Trophoblast cell (in vitro differentiated cells and primary cell): ENCODE measurements at regions not wholly inside any gene's neighbourhood (a gene's known extent, or its start where the extent isn't known, plus 50 kb on each side); places are given as distances from the start of the nearest gene placed in this dataset.

ENCODE experiments used
- DNase-seq, 2 donors: peaks; one replicate each; pipeline ENCODE4 v3.0.0-alpha.2; 2016
- H2AFZ ChIP-seq: 2 replicates; pipeline ENCODE4 v1.6.1; 2013; ENCODE audit warnings: low read length, moderate library complexity, mild to moderate bottlenecking; ENCODE audit not compliant: insufficient read depth, poor library complexity
- H2AK5ac ChIP-seq: 2 replicates; pipeline ENCODE4 v1.6.1; 2013; ENCODE audit warnings: mild to moderate bottlenecking, low read length
- H2BK120ac ChIP-seq: 2 replicates; pipeline ENCODE4 v1.6.1; 2013; ENCODE audit warnings: low read length, mild to moderate bottlenecking, moderate library complexity; ENCODE audit not compliant: insufficient read depth, poor library complexity
- H2BK12ac ChIP-seq: 2 replicates; pipeline ENCODE4 v1.6.1; 2013; ENCODE audit warnings: mild to moderate bottlenecking, low read length, moderate library complexity
- H2BK5ac ChIP-seq: 2 replicates; pipeline ENCODE4 v1.6.1; 2013; ENCODE audit warnings: low read length, low read depth, moderate library complexity, mild to moderate bottlenecking; ENCODE audit not compliant: poor library complexity
- H3K14ac ChIP-seq: 2 replicates; pipeline ENCODE4 v1.6.1; 2013; ENCODE audit warnings: mild to moderate bottlenecking, low read length
- H3K18ac ChIP-seq: 2 replicates; pipeline ENCODE4 v1.6.1; 2013; ENCODE audit warnings: mild to moderate bottlenecking, low read length
- H3K23ac ChIP-seq: 2 replicates; pipeline ENCODE4 v1.6.1; 2013; ENCODE audit warnings: low read length
- H3K27ac ChIP-seq: 2 replicates; pipeline ENCODE4 v1.5.1; 2013; ENCODE audit warnings: low read depth, mild to moderate bottlenecking, inconsistent platforms, low read length, moderate library complexity
- H3K27me3 ChIP-seq: 2 replicates; pipeline ENCODE4 v1.6.1; 2013; ENCODE audit warnings: inconsistent platforms, mild to moderate bottlenecking, low read length, moderate library complexity; ENCODE audit not compliant: insufficient read depth
- H3K36me3 ChIP-seq, 2 experiments: 1 replicate in 1 of 2; 2 replicates in 1 of 2; pipeline ENCODE4 v1.6.1; 2013; ENCODE audit warnings: low read length in 2 of 2, mild to moderate bottlenecking in 2 of 2, moderate library complexity in 1 of 2; ENCODE audit not compliant: insufficient read depth in 2 of 2, control insufficient read depth in 1 of 2
- H3K4ac ChIP-seq: 2 replicates; pipeline ENCODE4 v1.6.1; 2013; ENCODE audit warnings: low read depth, mild to moderate bottlenecking, low read length, moderate library complexity
- H3K4me1 ChIP-seq, 2 experiments: 1 replicate in 1 of 2; 2 replicates in 1 of 2; pipeline ENCODE4 v1.6.1; 2013; ENCODE audit warnings: low read length in 2 of 2, mild to moderate bottlenecking in 2 of 2, moderate library complexity in 1 of 2; ENCODE audit not compliant: insufficient read depth in 2 of 2, control insufficient read depth in 1 of 2
- H3K4me2 ChIP-seq: 2 replicates; pipeline ENCODE4 v1.6.1; 2013; ENCODE audit warnings: inconsistent platforms, mild to moderate bottlenecking, low read length, moderate library complexity
- H3K4me3 ChIP-seq: 2 replicates; pipeline ENCODE4 v1.5.1; 2013; ENCODE audit warnings: mild to moderate bottlenecking, low read depth, low read length, inconsistent platforms
- H3K79me1 ChIP-seq: one replicate; pipeline ENCODE4 v1.6.1; 2013; ENCODE audit warnings: low read length
- H3K79me2 ChIP-seq: 2 replicates; pipeline ENCODE4 v1.6.1; 2013; ENCODE audit warnings: low read length, mild to moderate bottlenecking; ENCODE audit not compliant: control insufficient read depth, insufficient read depth, poor library complexity
- H3K9ac ChIP-seq: 2 replicates; pipeline ENCODE4 v1.6.1; 2013; ENCODE audit warnings: mild to moderate bottlenecking, low read length
- H3K9me3 ChIP-seq: 2 replicates; pipeline ENCODE4 v1.6.1; 2013; ENCODE audit warnings: low read depth, mild to moderate bottlenecking, control low read depth, inconsistent platforms, low read length; ENCODE audit not compliant: insufficient read depth
- H4K12ac ChIP-seq: 2 replicates; pipeline ENCODE4 v1.6.1; 2013; ENCODE audit warnings: low read depth, mild to moderate bottlenecking, low read length, moderate library complexity
- H4K8ac ChIP-seq: 2 replicates; pipeline ENCODE4 v1.6.1; 2013; ENCODE audit warnings: low read depth, mild to moderate bottlenecking, low read length, moderate library complexity
- H4K91ac ChIP-seq: one replicate; pipeline ENCODE4 v1.6.1; 2013; ENCODE audit warnings: low read depth, mild to moderate bottlenecking, low read length, moderate library complexity
- WGBS: extraction: QIAGEN DNeasy Blood & Tissue Kit; methylation state at CpG from one replicate; pipeline ENCODE4 v1.1.7; 2013; ENCODE audit warnings: missing lambda C conversion rate; ENCODE audit not compliant: insufficient read length, insufficient coverage; ENCODE audit errors: extremely low coverage; 5-methylcytosine and 5-hydroxymethylcytosine counted together

DNA sequence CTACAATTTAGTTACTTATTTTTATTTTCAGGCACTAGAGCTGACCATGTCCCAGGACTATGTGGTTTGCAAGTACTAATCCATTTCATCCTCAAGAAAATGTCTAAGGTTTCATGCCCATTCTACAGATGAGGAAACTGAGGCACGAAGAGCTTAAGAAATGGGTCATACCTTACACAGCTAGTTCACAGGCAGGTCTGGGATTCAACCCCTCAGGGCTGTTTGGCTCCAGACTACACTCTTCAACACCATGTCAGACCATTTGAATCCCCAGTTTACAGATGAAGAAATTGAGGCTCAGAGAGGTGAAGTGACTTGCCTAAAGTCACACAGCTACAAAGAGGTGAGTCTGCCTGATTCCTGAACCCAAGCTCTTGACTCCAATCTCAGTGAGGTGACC lies 144.1 kb downstream of the MIAT start:
- Histone ChIP-seq H3K4me2 (no peak overlapping the region), H3K4ac (no peak overlapping the region), H3K79me2 (no peaks in the 10 kb centered on the region), H3K9me3 (no peaks in the 10 kb centered on the region), H4K8ac (no peak overlapping the region), H2AK5ac (no peak overlapping the region), H4K12ac (no peak overlapping the region), H3K36me3 (no peaks in the 10 kb centered on the region), H3K23ac (no peak overlapping the region), H2BK12ac (no peak overlapping the region), H3K18ac (no peak overlapping the region), H2AFZ (no peak overlapping the region), H3K4me1 (peaks cover 5 to 10% of the 10 kb centered on the region in 2 experiments), H3K9ac (no peak overlapping the region), H3K27ac (no peak overlapping the region), H3K27me3 (no peaks in the 10 kb centered on the region), H2BK120ac (no peak overlapping the region), H3K4me3 (no peak overlapping the region), H3K79me1 (no peaks in the 10 kb centered on the region), H2BK5ac (no peak overlapping the region), H3K14ac (no peak overlapping the region), H4K91ac (no peak overlapping the region)
- no CpG with 5 or more reads among the region's 1 CpG for WGBS
- DNase-seq = no peak

DNA sequence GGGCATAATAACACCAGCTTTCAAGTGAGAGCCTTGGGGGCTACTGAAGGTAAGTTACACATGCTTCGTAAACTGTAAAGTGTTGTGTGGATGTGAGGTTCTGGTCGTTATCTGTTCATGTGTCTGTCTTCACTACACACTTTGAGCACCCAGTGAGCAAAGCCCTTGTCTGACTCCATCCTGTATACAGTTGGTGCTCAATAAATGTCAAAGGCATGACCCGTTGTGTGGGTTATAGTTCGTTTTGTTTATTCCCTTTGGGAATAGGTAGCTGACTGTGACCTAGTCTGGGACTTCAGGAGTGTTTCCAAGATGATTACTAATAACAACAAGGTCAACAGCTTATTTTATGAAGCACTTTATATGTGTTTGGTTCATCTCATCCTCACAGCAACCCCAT lies 146.9 kb downstream of the MIAT start:
- Histone ChIP-seq H3K79me1 (no peaks in the 10 kb centered on the region), H4K8ac (no peak overlapping the region), H3K4me1 (peaks cover 5 to 10% of the 10 kb centered on the region in 2 experiments), H2BK5ac (no peak overlapping the region), H3K4me3 (no peak overlapping the region), H3K9me3 (no peaks in the 10 kb centered on the region), H2BK120ac (no peak overlapping the region), H3K4me2 (no peak overlapping the region), H3K9ac (no peak overlapping the region), H3K23ac (no peak overlapping the region), H3K27ac (no peak overlapping the region), H3K18ac (no peak overlapping the region), H3K79me2 (no peaks in the 10 kb centered on the region), H2BK12ac (no peak overlapping the region), H4K91ac (no peak overlapping the region), H3K4ac (no peak overlapping the region), H3K36me3 (no peaks in the 10 kb centered on the region), H2AK5ac (no peak overlapping the region), H4K12ac (no peak overlapping the region), H3K14ac (no peak overlapping the region), H2AFZ (no peak overlapping the region), H3K27me3 (no peaks in the 10 kb centered on the region)
- no peak for DNase-seq
- no CpG with 5 or more reads among the region's 4 CpGs for WGBS

DNA sequence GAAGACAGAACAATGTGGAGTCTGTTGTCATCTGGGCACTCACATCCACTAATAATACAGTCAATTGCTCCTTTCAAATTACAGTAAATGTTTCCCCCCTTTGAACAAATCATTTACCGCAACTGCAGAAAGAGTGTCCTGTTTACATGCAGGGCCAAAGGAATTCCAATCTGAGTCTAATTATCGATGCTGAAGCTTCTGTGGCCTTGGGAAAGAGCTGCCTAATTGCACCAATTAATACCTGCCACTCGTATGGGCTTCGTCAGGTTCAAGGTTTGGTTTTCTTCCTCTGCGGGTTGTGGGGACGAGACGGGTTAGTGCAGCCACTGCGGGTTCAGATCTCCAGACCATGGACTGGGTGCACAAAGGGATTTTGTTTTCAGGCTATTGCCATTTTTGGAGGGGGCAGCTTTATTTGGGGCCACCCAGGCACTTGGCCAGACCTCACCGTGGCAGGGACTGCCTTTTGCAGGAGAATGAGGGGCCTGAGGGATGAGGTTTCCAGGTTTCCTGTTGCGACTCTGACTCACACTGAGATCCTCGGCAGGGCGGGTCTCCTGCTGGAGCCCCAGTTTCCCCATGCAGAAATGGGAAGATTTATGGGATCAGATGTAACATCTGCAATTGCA lies 147.6 kb downstream of the MIAT start:
- Histone ChIP-seq H3K4me3 (no peak overlapping the region), H3K4me2 (no peak overlapping the region), H2AK5ac (no peak overlapping the region), H2AFZ (no peak overlapping the region), H3K4ac (no peak overlapping the region), H3K4me1 (peaks cover 5 to 10% of the 10 kb centered on the region in 2 experiments), H3K14ac (no peak overlapping the region), H3K36me3 (no peaks in the 10 kb centered on the region), H2BK5ac (no peak overlapping the region), H3K18ac (no peak overlapping the region), H3K27me3 (no peaks in the 10 kb centered on the region), H2BK12ac (no peak overlapping the region), H3K27ac (no peak overlapping the region), H4K8ac (no peak overlapping the region), H2BK120ac (no peak overlapping the region), H4K12ac (no peak overlapping the region), H4K91ac (no peak overlapping the region), H3K23ac (no peak overlapping the region), H3K79me1 (no peaks in the 10 kb centered on the region), H3K9me3 (no peaks in the 10 kb centered on the region), H3K79me2 (no peaks in the 10 kb centered on the region), H3K9ac (no peak overlapping the region)
- no CpG with 5 or more reads among the region's 12 CpGs for WGBS
- DNase-seq = no peak

DNA sequence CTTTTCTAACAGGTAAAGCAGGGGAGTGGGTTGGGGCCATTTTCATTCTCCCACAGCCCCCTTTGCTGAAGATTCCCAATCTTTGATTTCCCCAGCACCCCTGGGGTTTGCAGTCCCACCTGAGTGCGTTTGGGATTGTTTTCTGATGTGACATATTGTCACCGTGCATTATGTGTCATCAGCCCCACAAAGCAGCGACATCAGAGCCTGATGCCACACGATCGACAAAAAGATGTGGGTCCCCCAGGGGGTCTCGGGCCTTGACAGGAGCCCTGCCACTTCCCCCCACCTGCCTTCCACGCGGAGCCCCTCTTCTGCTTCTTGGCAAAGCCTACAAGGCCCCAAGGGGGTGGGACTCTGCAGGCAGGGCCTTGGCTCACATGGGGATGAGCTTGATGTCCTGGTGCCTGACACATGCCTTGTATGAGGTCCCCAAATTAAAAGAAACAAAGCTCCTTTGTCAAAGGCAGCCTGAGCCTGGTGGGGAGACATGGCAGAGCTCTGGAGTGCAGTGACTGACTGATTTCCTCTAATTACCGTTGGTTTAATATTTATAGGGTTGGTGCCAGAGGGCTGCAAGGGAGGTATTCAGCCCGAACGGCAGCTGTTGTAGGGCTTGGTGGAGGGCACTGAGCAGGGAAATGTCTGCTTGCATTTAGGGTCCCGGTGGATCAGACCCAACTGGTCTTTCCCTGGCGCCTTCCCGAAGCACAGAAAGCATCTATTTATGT lies 149.2 kb downstream of the MIAT start:
- H4K12ac ChIP-seq = no peak overlapping the region
- H4K8ac ChIP-seq = no peak overlapping the region
- H2BK12ac ChIP-seq = no peak overlapping the region

More for the DNA sequence above, 149.2 kb downstream of the MIAT start:
- H3K23ac ChIP-seq = no peak overlapping the region
- no peak overlapping the region for H3K14ac ChIP-seq
- no peak for DNase-seq
- no peak overlapping the region for H2AK5ac ChIP-seq
- peaks cover 3 to 4% of the 10 kb centered on the region in 2 experiments for H3K4me1 ChIP-seq
- H3K9me3 ChIP-seq = no peaks in the 10 kb centered on the region
- H3K79me2 ChIP-seq = no peaks in the 10 kb centered on the region
- H2AFZ ChIP-seq = no peak overlapping the region
- H3K79me1 ChIP-seq = no peaks in the 10 kb centered on the region
- no peaks in the 10 kb centered on the region for H3K36me3 ChIP-seq
- no peak overlapping the region for H3K9ac ChIP-seq
- no peak overlapping the region for H3K4me3 ChIP-seq
- no peak overlapping the region for H3K27ac ChIP-seq
- no CpG with 5 or more reads among the region's 14 CpGs for WGBS
- H3K18ac ChIP-seq = no peak overlapping the region
- no peak overlapping the region for H4K91ac ChIP-seq
- H2BK5ac ChIP-seq = no peak overlapping the region
- H3K4me2 ChIP-seq = no peak overlapping the region
- H2BK120ac ChIP-seq = no peak overlapping the region
- no peaks in the 10 kb centered on the region for H3K27me3 ChIP-seq
- H3K4ac ChIP-seq = no peak overlapping the region
